Kidney epithelial cell (primary cell): ENCODE measurements at regions not wholly inside any gene's neighbourhood (a gene's known extent, or its start where the extent isn't known, plus 50 kb on each side); places are given as distances from the start of the nearest gene placed in this dataset.

Source experiments
- DNase-seq: peaks from one replicate; pipeline ENCODE4 v3.0.0-alpha.2; 2010; ENCODE audit warnings: low read depth
- H3K27me3 ChIP-seq: 2 replicates; pipeline ENCODE4 v1.6.0; 2011; ENCODE audit warnings: low read length; ENCODE audit not compliant: control insufficient read depth, insufficient read depth
- H3K36me3 ChIP-seq: 2 replicates; pipeline ENCODE4 v1.5.1; 2011; ENCODE audit warnings: low read length; ENCODE audit not compliant: control insufficient read depth, insufficient read depth
- H3K4me3 ChIP-seq: 2 replicates; pipeline ENCODE4 v1.5.1; 2011; ENCODE audit warnings: low read depth, mild to moderate bottlenecking, control low read depth, low read length
- TF ChIP-seq, protein P1 (sequence below): IDR thresholded peaks from 2 replicates; pipeline ENCODE4 v1.5.1; 2011; ENCODE audit warnings: mild to moderate bottlenecking, moderate library complexity, low read length, control low read depth, inconsistent platforms; ENCODE audit not compliant: insufficient read depth, poor library complexity, severe bottlenecking

DNA sequence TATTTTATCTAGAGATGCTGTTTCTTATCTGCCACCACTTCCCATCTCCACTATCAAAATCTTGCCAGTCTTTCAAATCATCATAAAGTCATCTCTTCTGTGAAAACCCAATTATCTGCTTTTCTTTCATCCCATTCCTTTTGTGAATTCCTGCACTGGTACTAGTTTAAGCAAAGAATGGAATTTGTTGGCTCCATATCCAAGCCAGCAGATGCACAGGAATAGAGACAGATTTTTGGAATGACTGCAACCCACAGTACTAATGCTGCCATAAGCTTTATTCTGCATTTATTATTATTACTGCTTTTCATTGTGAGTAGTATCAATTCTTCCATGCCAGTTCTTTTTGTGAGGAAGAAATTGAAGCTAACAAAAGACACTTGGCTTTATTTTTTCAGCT is 616.7 kb downstream of the RAPGEF2 start:
- TF ChIP-seq, protein P1, sequence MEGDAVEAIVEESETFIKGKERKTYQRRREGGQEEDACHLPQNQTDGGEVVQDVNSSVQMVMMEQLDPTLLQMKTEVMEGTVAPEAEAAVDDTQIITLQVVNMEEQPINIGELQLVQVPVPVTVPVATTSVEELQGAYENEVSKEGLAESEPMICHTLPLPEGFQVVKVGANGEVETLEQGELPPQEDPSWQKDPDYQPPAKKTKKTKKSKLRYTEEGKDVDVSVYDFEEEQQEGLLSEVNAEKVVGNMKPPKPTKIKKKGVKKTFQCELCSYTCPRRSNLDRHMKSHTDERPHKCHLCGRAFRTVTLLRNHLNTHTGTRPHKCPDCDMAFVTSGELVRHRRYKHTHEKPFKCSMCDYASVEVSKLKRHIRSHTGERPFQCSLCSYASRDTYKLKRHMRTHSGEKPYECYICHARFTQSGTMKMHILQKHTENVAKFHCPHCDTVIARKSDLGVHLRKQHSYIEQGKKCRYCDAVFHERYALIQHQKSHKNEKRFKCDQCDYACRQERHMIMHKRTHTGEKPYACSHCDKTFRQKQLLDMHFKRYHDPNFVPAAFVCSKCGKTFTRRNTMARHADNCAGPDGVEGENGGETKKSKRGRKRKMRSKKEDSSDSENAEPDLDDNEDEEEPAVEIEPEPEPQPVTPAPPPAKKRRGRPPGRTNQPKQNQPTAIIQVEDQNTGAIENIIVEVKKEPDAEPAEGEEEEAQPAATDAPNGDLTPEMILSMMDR, result no peak
- DNase-seq, result no peak
- Histone ChIP-seq H3K27me3 (no peaks in the 10 kb centered on the region), H3K4me3 (no peak overlapping the region), H3K36me3 (no peaks in the 10 kb centered on the region)

DNA sequence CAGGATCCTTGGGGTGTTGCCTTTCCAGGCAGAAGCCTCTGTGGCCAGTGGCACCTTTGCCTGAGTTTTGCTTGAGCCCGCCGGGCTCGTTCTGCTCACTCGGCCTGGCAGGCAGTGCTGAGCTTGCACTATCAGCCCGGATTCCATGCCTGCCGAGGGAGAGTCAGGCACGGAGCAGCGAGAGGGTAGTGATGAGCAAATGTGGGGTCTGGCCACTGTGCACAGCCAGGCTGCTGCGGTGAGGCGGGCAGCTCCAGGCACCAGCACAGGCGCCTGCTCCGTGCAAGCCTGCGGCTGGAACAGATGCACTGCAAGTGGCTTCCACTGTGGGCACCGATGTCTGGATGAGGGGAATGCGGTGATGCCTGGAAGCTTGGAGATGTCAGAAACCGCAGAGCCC is 619.2 kb downstream of the RAPGEF2 start:
- no peak for DNase-seq
- no peaks in the 10 kb centered on the region for H3K36me3 ChIP-seq
- H3K4me3 ChIP-seq, result no peak overlapping the region
- H3K27me3 ChIP-seq, result no peaks in the 10 kb centered on the region
- TF ChIP-seq, protein P1, result no peak

DNA sequence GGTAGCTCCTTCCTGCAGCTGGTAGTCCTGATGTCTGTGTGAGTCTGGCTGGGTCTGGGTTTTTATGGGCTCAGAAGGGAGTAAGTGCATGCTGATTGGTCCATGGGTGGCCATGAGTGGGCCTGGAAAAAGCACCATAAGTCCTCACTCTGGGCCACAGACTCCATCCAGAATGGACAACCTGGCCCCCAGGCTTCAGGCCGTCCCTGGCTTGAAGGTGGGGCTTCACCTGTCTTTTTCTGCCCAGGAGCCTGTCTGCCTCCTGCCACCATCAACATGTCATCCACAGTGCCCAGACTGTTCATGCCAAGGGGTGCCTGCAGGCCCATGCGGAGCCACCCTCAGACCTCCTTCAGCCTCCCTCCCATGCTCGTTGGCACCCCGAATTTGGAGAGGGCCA is 620.0 kb downstream of the RAPGEF2 start:
- Histone ChIP-seq H3K4me3 (no peak overlapping the region), H3K36me3 (no peaks in the 10 kb centered on the region), H3K27me3 (no peaks in the 10 kb centered on the region)
- TF ChIP-seq, protein P1, result no peak
- no peak for DNase-seq

DNA sequence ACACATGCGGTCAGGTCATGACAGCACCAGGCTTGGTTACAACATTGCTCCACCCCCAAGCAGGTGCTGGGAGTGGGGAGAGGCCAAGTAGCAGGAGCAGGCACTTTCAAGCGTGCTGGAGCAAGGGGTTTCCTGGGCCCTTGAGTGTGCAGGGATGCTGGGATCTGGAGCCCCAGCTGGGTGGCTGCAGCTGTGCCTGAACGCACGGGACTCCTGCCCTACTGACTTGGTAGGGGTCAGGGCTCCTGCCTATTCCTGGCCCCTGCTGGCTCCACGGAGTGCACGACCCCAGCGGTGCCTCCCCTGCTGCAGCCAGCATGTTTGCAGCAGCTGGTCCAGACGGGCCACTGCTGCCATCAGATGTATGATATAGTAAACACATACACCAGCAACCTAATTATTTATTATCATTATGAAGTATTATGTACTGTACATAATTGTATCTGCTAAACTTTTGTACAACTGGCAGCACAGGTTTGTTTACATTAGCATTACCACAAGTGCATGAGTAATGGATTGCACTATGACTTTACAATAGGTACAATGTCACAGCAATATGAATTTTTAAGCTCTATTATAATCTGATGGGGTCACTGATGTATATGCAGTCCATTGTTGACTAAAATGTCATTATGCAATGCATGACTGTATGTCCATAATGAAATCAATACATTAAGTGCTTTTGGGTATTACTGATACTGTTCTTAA is 620.6 kb downstream of the RAPGEF2 start:
- no peak for DNase-seq
- TF ChIP-seq, protein P1, result no peak
- Histone ChIP-seq H3K36me3 (no peaks in the 10 kb centered on the region), H3K27me3 (no peaks in the 10 kb centered on the region), H3K4me3 (no peak overlapping the region)

DNA sequence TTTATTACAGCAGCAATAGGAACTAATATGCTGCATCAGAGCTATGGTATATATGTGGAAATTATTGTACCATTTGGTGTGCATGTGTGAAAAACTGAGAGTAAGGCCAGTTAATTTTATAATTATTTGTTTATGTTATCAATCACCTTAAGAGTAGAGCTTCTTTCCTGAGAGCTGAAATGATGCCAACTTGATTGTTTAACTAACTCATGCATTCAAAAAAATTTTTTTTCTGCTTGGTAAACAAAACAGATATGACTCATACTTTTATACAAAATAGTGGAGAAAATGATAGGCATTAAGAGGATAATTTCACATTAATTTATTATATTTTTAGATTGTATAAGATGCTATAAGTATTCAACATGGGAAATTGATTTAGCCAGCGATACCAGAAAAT is 622.7 kb downstream of the RAPGEF2 start:
- H3K36me3 ChIP-seq, result no peaks in the 10 kb centered on the region
- no peak for DNase-seq
- no peaks in the 10 kb centered on the region for H3K27me3 ChIP-seq
- TF ChIP-seq, protein P1, result no peak
- H3K4me3 ChIP-seq, result no peak overlapping the region
